H1 (cell line): ENCODE measurements at regions not wholly inside any gene's neighbourhood (a gene's known extent, or its start where the extent isn't known, plus 50 kb on each side); places are given as distances from the start of the nearest gene placed in this dataset.

Experiments
- CTCF ChIA-PET: fragments of 300-600 bp; sonication (Branson Sonifier 250); formaldehyde crosslinking; loops from one replicate; lab custom pipeline; 2021; ENCODE audit not compliant: partially characterized antibody; lab: Charles Lee
- POLR2A ChIA-PET: fragments of 300-600 bp; sonication (Branson Sonifier 250); formaldehyde crosslinking; loops from one replicate; lab custom pipeline; 2021; ENCODE audit warnings: inconsistent platforms; ENCODE audit not compliant: partially characterized antibody; lab: Charles Lee
- DNase-seq, 2 experiments: peaks; one replicate each; pipeline versions ENCODE4 v3.0.0 to v3.0.0-alpha.2; 2010 to 2022; ENCODE audit warnings: low spot score in 2 of 2, low read depth in 1 of 2, mixed read lengths in 1 of 2
- FAIRE-seq: peaks from 2 replicates; lab custom pipeline; 2011; peaks lifted over from hg19 to GRCh38; lab: Jason Lieb, UNC
- H2AFZ ChIP-seq: 2 replicates; pipeline ENCODE4 v1.8.1; 2012; ENCODE audit warnings: low read length, inconsistent platforms
- H2AK5ac ChIP-seq: 2 replicates; pipeline ENCODE4 v1.6.1; 2013; ENCODE audit warnings: low read depth, low read length
- H2BK120ac ChIP-seq: replicated peaks from 2 replicates; pipeline ENCODE3; 2013; ENCODE audit warnings: low read depth, low read length, inconsistent platforms
- H2BK12ac ChIP-seq: 2 replicates; pipeline ENCODE4 v1.6.1; 2013; ENCODE audit warnings: low read depth, low read length
- H2BK15ac ChIP-seq: 2 replicates; pipeline ENCODE4 v1.6.1; 2013; ENCODE audit warnings: low read length
- H2BK20ac ChIP-seq: 2 replicates; pipeline ENCODE4 v1.6.1; 2013; ENCODE audit warnings: low read length
- H2BK5ac ChIP-seq: 2 replicates; pipeline ENCODE4 v1.6.1; 2013; ENCODE audit warnings: low read depth, low read length
- H3K14ac ChIP-seq: 2 replicates; pipeline ENCODE4 v1.6.1; 2013; ENCODE audit warnings: inconsistent platforms; ENCODE audit not compliant: insufficient read length
- H3K18ac ChIP-seq: 2 replicates; pipeline ENCODE4 v1.6.1; 2013; ENCODE audit warnings: low read length; ENCODE audit errors: extremely low read depth
- H3K23ac ChIP-seq: 2 replicates; pipeline ENCODE4 v1.6.1; 2013; ENCODE audit warnings: inconsistent platforms; ENCODE audit not compliant: insufficient read length
- H3K23me2 ChIP-seq: 2 replicates; pipeline ENCODE4 v1.6.1; 2013; ENCODE audit warnings: low read depth, low read length
- H3K27ac ChIP-seq: 2 replicates; pipeline ENCODE4 v1.6.1; 2011; ENCODE audit warnings: low read depth, low read length, inconsistent platforms
- H3K27me3 ChIP-seq, 4 experiments: replicated peaks in 1 of 4; 1 replicate in 1 of 4; 2 replicates in 3 of 4; pipeline versions ENCODE4 v1.6.1 to v1.8.1; 2011 to 2013; ENCODE audit warnings: low read length in 3 of 4, mild to moderate bottlenecking in 3 of 4, inconsistent platforms in 2 of 4, mixed read lengths in 2 of 4, moderate library complexity in 1 of 4; ENCODE audit not compliant: control insufficient read depth in 3 of 4, insufficient read depth in 3 of 4; ENCODE audit errors: extremely low read depth in 1 of 4
- H3K36me3 ChIP-seq, 4 experiments: 2 replicates each; pipeline versions ENCODE4 v1.6.1 to v1.8.1; 2011 to 2013; ENCODE audit warnings: mild to moderate bottlenecking in 4 of 4, low read length in 3 of 4, moderate library complexity in 2 of 4, control low read depth in 1 of 4, inconsistent platforms in 1 of 4; ENCODE audit not compliant: insufficient read depth in 4 of 4, control insufficient read depth in 2 of 4
- H3K4ac ChIP-seq: replicated peaks from 2 replicates; pipeline ENCODE3; 2013; ENCODE audit warnings: low read length, low read depth, mixed read lengths, inconsistent platforms; ENCODE audit not compliant: insufficient read length
- H3K4me1 ChIP-seq, 4 experiments: replicated peaks in 1 of 4; 1 replicate in 1 of 4; 2 replicates in 3 of 4; pipeline versions ENCODE4 v1.6.1 to v1.8.1; 2011 to 2013; ENCODE audit warnings: low read length in 3 of 4, inconsistent platforms in 2 of 4, mixed read lengths in 1 of 4; ENCODE audit not compliant: insufficient read depth in 4 of 4, control insufficient read depth in 3 of 4
- H3K4me2 ChIP-seq, 2 experiments: 2 replicates each; pipeline versions ENCODE4 v1.6.1 to v1.8.1; 2011 to 2013; ENCODE audit warnings: low read depth in 2 of 2, low read length in 2 of 2, control low read depth in 1 of 2, inconsistent platforms in 1 of 2, mild to moderate bottlenecking in 1 of 2; ENCODE audit not compliant: insufficient read depth in 1 of 2
- H3K4me3 ChIP-seq, 4 experiments: fragments of 200-600, 300-600 bp in 1 of 4; sonication (generic), shearing (Covaris generic), sonication (Bioruptor Twin) in 1 of 4; 2 replicates each; pipeline versions ENCODE4 v1.5.1 to v1.8.1; 2011 to 2016; ENCODE audit warnings: low read length in 4 of 4, low read depth in 3 of 4, control low read depth in 2 of 4, inconsistent platforms in 2 of 4, mild to moderate bottlenecking in 2 of 4, mixed read lengths in 1 of 4, moderate library complexity in 1 of 4; ENCODE audit not compliant: insufficient read depth in 2 of 4; ENCODE audit errors: extremely low read depth in 1 of 4
- H3K56ac ChIP-seq: replicated peaks from 2 replicates; pipeline ENCODE3; 2013; ENCODE audit warnings: low read depth, mild to moderate bottlenecking, mixed read lengths, low read length, inconsistent platforms; ENCODE audit not compliant: insufficient read length
- H3K79me1 ChIP-seq: 2 replicates; pipeline ENCODE4 v1.6.1; 2013; ENCODE audit warnings: low read depth, low read length, control low read depth
- H3K79me2 ChIP-seq, 2 experiments: 2 replicates each; pipeline versions ENCODE4 v1.6.1 to v1.8.1; 2012 to 2013; ENCODE audit warnings: low read length in 2 of 2, mild to moderate bottlenecking in 2 of 2, inconsistent platforms in 1 of 2; ENCODE audit not compliant: insufficient read depth in 2 of 2, control insufficient read depth in 1 of 2
- H3K9ac ChIP-seq, 4 experiments: replicated peaks in 1 of 4; 1 replicate in 1 of 4; 2 replicates in 3 of 4; pipeline versions ENCODE4 v1.6.1 to v1.8.1; 2011 to 2013; ENCODE audit warnings: low read depth in 3 of 4, low read length in 3 of 4, control low read depth in 2 of 4, mild to moderate bottlenecking in 2 of 4, moderate library complexity in 2 of 4, inconsistent platforms in 1 of 4; ENCODE audit errors: extremely low read depth in 1 of 4
- H3K9me3 ChIP-seq, 2 experiments: 2 replicates each; pipeline versions ENCODE4 v1.6.1 to v1.8.1; 2012 to 2013; ENCODE audit warnings: mild to moderate bottlenecking in 2 of 2, moderate library complexity in 2 of 2, control low read depth in 1 of 2, inconsistent platforms in 1 of 2, low read depth in 1 of 2, low read length in 1 of 2, mixed read lengths in 1 of 2; ENCODE audit not compliant: insufficient read depth in 2 of 2
- H4K20me1 ChIP-seq, 2 experiments: replicated peaks in 1 of 2; 2 replicates each; pipeline versions ENCODE3 to v1.8.1; 2011 to 2013; ENCODE audit warnings: inconsistent platforms in 2 of 2, low read length in 2 of 2, mild to moderate bottlenecking in 1 of 2; ENCODE audit not compliant: insufficient read depth in 2 of 2, control insufficient read depth in 1 of 2
- H4K5ac ChIP-seq: 2 replicates; pipeline ENCODE4 v1.6.1; 2013; ENCODE audit warnings: low read length, low read depth, mixed read lengths, inconsistent platforms; ENCODE audit not compliant: insufficient read length
- H4K8ac ChIP-seq: 2 replicates; pipeline ENCODE4 v1.8.0; 2013; ENCODE audit warnings: mild to moderate bottlenecking, moderate library complexity, low read length, inconsistent platforms; ENCODE audit not compliant: insufficient read depth; ENCODE audit errors: extremely low read depth
- H4K91ac ChIP-seq: replicated peaks from 2 replicates; pipeline ENCODE3; 2013; ENCODE audit warnings: low read length, mixed read lengths, inconsistent platforms; ENCODE audit not compliant: insufficient read length
- EP300 ChIP-seq, 2 experiments: IDR thresholded peaks; 1 replicate in 1 of 2; 2 replicates in 1 of 2; pipeline ENCODE4 v1.6.1; 2011 to 2012; ENCODE audit warnings: low read depth in 2 of 2, low read length in 2 of 2, mild to moderate bottlenecking in 2 of 2, borderline replicate concordance in 1 of 2, inconsistent platforms in 1 of 2, moderate library complexity in 1 of 2
- HDAC6 ChIP-seq: IDR thresholded peaks from one replicate; pipeline ENCODE4 v1.7.1; 2012; ENCODE audit warnings: low read depth, mild to moderate bottlenecking, inconsistent platforms, low read length, moderate library complexity
- KDM4A ChIP-seq: IDR thresholded peaks from one replicate; pipeline ENCODE4 v1.7.1; 2012; ENCODE audit warnings: low read depth, mild to moderate bottlenecking, moderate library complexity, low read length, inconsistent platforms; ENCODE audit not compliant: severe bottlenecking
- KDM5A ChIP-seq: fragments of 200-600 bp; IDR thresholded peaks from 2 replicates; pipeline ENCODE4 v1.7.1; 2012; ENCODE audit warnings: mild to moderate bottlenecking, low read length, inconsistent platforms, mixed read lengths
- PHF8 ChIP-seq: fragments of 200-600 bp; sonication (generic); conservative IDR thresholded peaks from 2 replicates; pipeline ENCODE4 v1.7.1; 2012; ENCODE audit warnings: low read depth, mild to moderate bottlenecking, inconsistent platforms, low read length, moderate library complexity
- POLR2AphosphoS5 ChIP-seq: IDR thresholded peaks from 2 replicates; pipeline ENCODE4 v1.6.1; 2011; ENCODE audit warnings: low read depth, low read length
- RXRA ChIP-seq: IDR thresholded peaks from 2 replicates; pipeline ENCODE4 v1.6.1; 2011; ENCODE audit warnings: low read depth, mild to moderate bottlenecking, low read length, moderate library complexity; ENCODE audit not compliant: insufficient read depth
- SUZ12 ChIP-seq: fragments of 200-600 bp; sonication (generic); IDR thresholded peaks from 2 replicates; pipeline ENCODE4 v1.6.1; 2012; ENCODE audit warnings: mild to moderate bottlenecking, inconsistent platforms, low read length, moderate library complexity, mixed read lengths
- TAF1 ChIP-seq: IDR thresholded peaks from 2 replicates; pipeline ENCODE4 v1.6.1; 2011; ENCODE audit warnings: mild to moderate bottlenecking, low read depth, low read length
- WGBS, 2 experiments: shearing (Covaris generic) in 1 of 2; methylation state at CpG; one replicate each; pipeline versions ENCODE4 v1.1.6 to v1.1.7; 2013 to 2015; ENCODE audit warnings: low lambda C conversion rate in 2 of 2, mixed read lengths in 2 of 2, inconsistent platforms in 1 of 2, low coverage in 1 of 2, missing lambda C conversion rate in 1 of 2; ENCODE audit not compliant: insufficient replicate concordance in 2 of 2, insufficient coverage in 1 of 2, insufficient read length in 1 of 2; ENCODE audit errors: extremely low coverage in 1 of 2, missing lambda C conversion rate in 1 of 2; 5-methylcytosine and 5-hydroxymethylcytosine counted together

GRCh38 chrX:20394451-20394850 lies 127.7 kb upstream of the RPS6KA3 start:
- Histone ChIP-seq H4K91ac (no peak overlapping the region), H2AFZ (no peak overlapping the region), H3K27me3 (no peaks in the 10 kb centered on the region), H4K20me1 (no peaks in the 10 kb centered on the region), H2BK120ac (no peak overlapping the region), H3K4me3 (no peak overlapping the region), H3K27ac (no peak overlapping the region), H3K4ac (no peak overlapping the region), H2AK5ac (no peak overlapping the region), H4K5ac (no peak overlapping the region), H4K8ac (no peak overlapping the region), H3K4me2 (no peak overlapping the region), H3K56ac (no peak overlapping the region)
- CTCF ChIA-PET, result no interaction called here
- FAIRE-seq (no peak), DNase-seq (no peak)
- TF ChIP-seq TAF1 (no peak), HDAC6 (no peak), KDM5A (no peak), KDM4A (no peak), PHF8 (no peak), EP300 (IDR thresholded peaks at IDR 0.05; ENCODE audit: borderline replicate concordance in 1 of 2, low read depth in 2 of 2, low read length in 2 of 2) (no peak), SUZ12 (no peak), RXRA (no peak), POLR2AphosphoS5 (no peak)
- TF ChIP-seq, all 59 proteins: peak for 0
- Histone ChIP-seq H3K18ac (no peak overlapping the region), H3K23me2 (no peaks in the 10 kb centered on the region), H3K9ac (no peak overlapping the region), H3K23ac (no peak overlapping the region), H3K14ac (no peak overlapping the region), H2BK20ac (no peak overlapping the region), H2BK15ac (no peak overlapping the region), H2BK5ac (no peak overlapping the region), H3K9me3 (no peaks in the 10 kb centered on the region), H3K4me1 (no peaks in the 10 kb centered on the region), H3K36me3 (no peaks in the 10 kb centered on the region), H3K79me1 (no peaks in the 10 kb centered on the region), H3K79me2 (no peaks in the 10 kb centered on the region), H2BK12ac (no peak overlapping the region)
- POLR2A ChIA-PET, result no interaction called here
- WGBS, 2 experiments, result 89% methylated on average over 3 of the region's 4 CpGs; no CpG with 5 or more reads in 1 of the 2 experiments
